HepG2 (cell line): ENCODE measurements at regions not wholly inside any gene's neighbourhood (a gene's known extent, or its start where the extent isn't known, plus 50 kb on each side); places are given as distances from the start of the nearest gene placed in this dataset.

Experiments
- ATAC-seq: fragments of 200-7000 bp; cut with Tn5 transposase; 3 replicates; pipeline ENCODE4 v1.9.1; 2020; ENCODE audit warnings: mild to moderate bottlenecking, moderate library complexity
- BruUV-seq: library from RNA; stranded (reverse); fragments of 400-500 nt; replicated peaks from 2 replicates; lab custom pipeline; 2021; lab: Mats Ljungman, UMichigan
- CTCF ChIA-PET: fragments of 300-600 bp; formaldehyde crosslinking; extraction: SDS; loops from one replicate; lab custom pipeline; 2021; ENCODE audit warnings: low total read pairs, inconsistent platforms, low intra/inter-chr PET ratio; lab: Yijun Ruan, JAX
- POLR2A ChIA-PET: fragments of 350-600 bp; sonication (Branson Sonifier 250); formaldehyde crosslinking; loops from one replicate; lab custom pipeline; 2020; ENCODE audit warnings: antibody characterized with exemption, inconsistent platforms; lab: Yijun Ruan, JAX
- DNase-seq: peaks from one replicate; pipeline ENCODE4 v3.0.0-alpha.2; 2015; ENCODE audit warnings: low spot score
- FAIRE-seq: peaks from 3 replicates; lab custom pipeline; 2011; peaks lifted over from hg19 to GRCh38; lab: Jason Lieb, UNC
- H2AFZ ChIP-seq: one replicate; pipeline ENCODE4 v1.6.1; 2011; ENCODE audit warnings: low read length, inconsistent platforms
- H3K27ac ChIP-seq: fragments of 300-600 bp; 3 replicates; pipeline ENCODE4 v1.8.0; 2011; ENCODE audit warnings: mixed run types, mild to moderate bottlenecking, mixed read lengths, low read length, inconsistent platforms; ENCODE audit not compliant: insufficient read depth; ENCODE audit errors: extremely low read length
- H3K27me3 ChIP-seq, 2 experiments: fragments of 200-600 bp in 1 of 2; 2 replicates in 1 of 2; 3 replicates in 1 of 2; pipeline versions ENCODE4 v1.6.0 to v1.8.0; 2011; ENCODE audit warnings: low read length in 2 of 2, mild to moderate bottlenecking in 2 of 2, moderate library complexity in 2 of 2, inconsistent platforms in 1 of 2; ENCODE audit not compliant: insufficient read depth in 2 of 2, control insufficient read depth in 1 of 2
- H3K36me3 ChIP-seq, 2 experiments: fragments of 200-600 bp in 1 of 2; replicated peaks in 1 of 2; 2 replicates in 1 of 2; 3 replicates in 1 of 2; pipeline versions ENCODE4 v1.5.1 to v1.8.0; 2011; ENCODE audit warnings: low read length in 2 of 2, inconsistent platforms in 1 of 2; ENCODE audit not compliant: insufficient read depth in 2 of 2, control insufficient read depth in 1 of 2
- H3K4me1 ChIP-seq: 2 replicates; pipeline ENCODE4 v1.5.1; 2012; ENCODE audit warnings: low read length, inconsistent platforms; ENCODE audit not compliant: insufficient read depth
- H3K4me2 ChIP-seq: 2 replicates; pipeline ENCODE4 v1.6.0; 2011; ENCODE audit warnings: low read depth, low read length, inconsistent platforms
- H3K4me3 ChIP-seq, 3 experiments: fragments of 200-600 bp in 1 of 3; sonication (generic), shearing (Covaris generic) in 1 of 3; replicated peaks in 1 of 3; 2 replicates each; pipeline ENCODE4 v1.5.1; 2011 to 2016; ENCODE audit warnings: low read length in 3 of 3, inconsistent platforms in 2 of 3, low read depth in 2 of 3, mild to moderate bottlenecking in 2 of 3, control low read depth in 1 of 3, mixed read lengths in 1 of 3; ENCODE audit not compliant: insufficient read depth in 1 of 3
- H3K79me2 ChIP-seq: one replicate; pipeline ENCODE4 v1.6.1; 2011; ENCODE audit warnings: low read length, inconsistent platforms; ENCODE audit not compliant: insufficient read depth
- H3K9ac ChIP-seq: 2 replicates; pipeline ENCODE4 v1.6.0; 2011; ENCODE audit warnings: mild to moderate bottlenecking, low read depth, low read length, inconsistent platforms; ENCODE audit not compliant: insufficient read depth
- H3K9me3 ChIP-seq: 2 replicates; pipeline ENCODE4 v1.5.1; 2012; ENCODE audit warnings: mild to moderate bottlenecking, low read length
- H4K20me1 ChIP-seq: 2 replicates; pipeline ENCODE4 v1.6.0; 2011; ENCODE audit warnings: inconsistent platforms, mild to moderate bottlenecking, low read length, moderate library complexity; ENCODE audit not compliant: insufficient read depth
- ARID2 ChIP-seq: sonication (generic); formaldehyde crosslinking; IDR thresholded peaks from 2 replicates; pipeline ENCODE4 v1.8.1; 2022; ENCODE audit warnings: mild to moderate bottlenecking, missing genetic modification reagents, borderline replicate concordance
- MEIS2 ChIP-seq: sonication (generic); formaldehyde crosslinking; IDR thresholded peaks from 2 replicates; pipeline ENCODE4 v1.9.0; 2021; ENCODE audit warnings: mild to moderate bottlenecking, missing genetic modification reagents
- SKI ChIP-seq: fragments of 450-650 bp; IDR thresholded peaks from one replicate; pipeline ENCODE4 v1.6.1; 2018; ENCODE audit warnings: mild to moderate bottlenecking; ENCODE audit not compliant: partially characterized antibody
- SP5 ChIP-seq: IDR thresholded peaks from 2 replicates; pipeline ENCODE4 v1.6.1; 2016; ENCODE audit warnings: low read depth, borderline replicate concordance
- SSRP1 ChIP-seq: IDR thresholded peaks from 2 replicates; pipeline ENCODE4 v1.6.1; 2016; ENCODE audit warnings: control low read depth
- ZNF367 ChIP-seq: sonication (generic); formaldehyde crosslinking; IDR thresholded peaks from 2 replicates; pipeline ENCODE4 v1.4.0; 2020; ENCODE audit warnings: missing genetic modification reagents, borderline replicate concordance
- ZNF484 ChIP-seq: sonication (generic); formaldehyde crosslinking; IDR thresholded peaks from 2 replicates; pipeline ENCODE4 v1.5.1; 2020; ENCODE audit warnings: mild to moderate bottlenecking, low read depth, missing genetic modification reagents, borderline replicate concordance
- ZNF614 ChIP-seq: IDR thresholded peaks from 2 replicates; pipeline ENCODE4 v1.6.1; 2018; ENCODE audit warnings: missing biosample characterization, missing genetic modification reagents, inconsistent platforms, borderline replicate concordance
- WGBS: methylation state at CpG from one replicate; pipeline ENCODE4 v1.1.6; 2017; ENCODE audit warnings: low lambda C conversion rate; 5-methylcytosine and 5-hydroxymethylcytosine counted together
- in situ Hi-C: cut with HindIII; loops from 2 replicates; pipeline ENCODE4 v1.10.0; 2017; ENCODE audit warnings: low pct_unique_long_range_greater_than_20kb; ENCODE audit not compliant: extremely low pct_ligation_motif_present
- intact Hi-C: fragments of 100-400 bp; cut with micrococcal nuclease; formaldehyde crosslinking; loops from one replicate; pipeline ENCODE4 v1.10.0; 2022; ENCODE audit not compliant: unreplicated experiment
- TF ChIP-seq, protein P1 (sequence below): sonication (generic); formaldehyde crosslinking; IDR thresholded peaks from 2 replicates; pipeline ENCODE4 v1.8.0; 2022; ENCODE audit warnings: low read depth, missing genetic modification reagents
- TF ChIP-seq, protein P2 (sequence below): sonication (generic); formaldehyde crosslinking; IDR thresholded peaks from 2 replicates; pipeline ENCODE4 v1.4.0; 2020; ENCODE audit warnings: missing genetic modification reagents
- TF ChIP-seq, protein P3 (sequence below): sonication (generic); formaldehyde crosslinking; IDR thresholded peaks from 2 replicates; pipeline ENCODE4 v1.5.1; 2020; ENCODE audit warnings: mild to moderate bottlenecking, missing genetic modification reagents, moderate library complexity
- TF ChIP-seq, protein P4 (sequence below): sonication (generic); formaldehyde crosslinking; IDR thresholded peaks from 2 replicates; pipeline ENCODE4 v1.4.0; 2020; ENCODE audit warnings: missing genetic modification reagents, mild to moderate bottlenecking, borderline replicate concordance

DNA sequence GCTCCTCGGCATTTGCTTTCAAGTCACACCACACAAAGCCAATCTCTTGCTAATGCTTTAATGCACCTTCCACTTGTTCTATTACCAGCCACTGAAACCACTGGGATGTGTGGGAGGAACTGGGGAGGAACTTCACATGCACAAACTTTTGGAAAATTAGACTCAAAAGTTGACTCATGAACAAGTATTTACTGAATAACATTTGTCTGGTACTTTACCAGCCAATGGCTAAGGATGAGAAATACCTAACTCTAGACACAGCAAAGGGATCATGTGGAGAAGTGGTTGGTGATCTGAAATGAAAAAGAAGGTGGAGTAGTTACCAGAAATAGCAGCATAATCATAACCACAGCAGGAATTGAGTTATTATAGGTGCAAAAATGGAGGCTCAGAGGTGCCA is 554.0 kb upstream of the NOX3 start (continued):
- TF ChIP-seq MEIS2 (CRISPR knock-in tag) (no peak), SP5 (CRISPR knock-in tag) (no peak), ZNF367 (CRISPR knock-in tag) (no peak)
- TF ChIP-seq, all 625 proteins: peak for 0

DNA sequence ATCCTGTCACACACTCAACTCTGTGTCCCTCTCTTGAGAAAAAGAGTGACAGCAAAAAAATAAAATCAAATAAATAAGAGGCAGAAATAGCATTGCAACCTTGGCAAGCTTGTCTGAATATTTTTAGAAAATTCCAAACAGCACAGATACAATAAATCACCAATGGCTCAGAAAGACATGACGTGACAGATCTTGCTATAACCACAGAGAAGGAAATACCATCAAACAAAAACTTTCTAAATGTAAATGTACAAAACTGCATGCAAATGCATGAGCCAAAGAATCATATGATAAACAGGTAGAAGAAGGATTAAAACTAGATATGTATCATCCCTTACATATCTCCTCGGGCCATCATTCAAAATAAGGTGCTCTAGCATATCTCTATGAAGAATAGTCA is 549.2 kb upstream of the NOX3 start:
- intact Hi-C loops (no loop called here), in situ Hi-C loops (no loop called here)
- Histone ChIP-seq H3K27ac (no peak overlapping the region), H3K27me3 (no peaks in the 10 kb centered on the region), H3K79me2 (no peaks in the 10 kb centered on the region), H3K4me1 (no peaks in the 10 kb centered on the region), H3K9me3 (no peaks in the 10 kb centered on the region), H3K4me2 (no peak overlapping the region), H4K20me1 (no peaks in the 10 kb centered on the region), H3K4me3 (no peak overlapping the region), H3K36me3 (no peaks in the 10 kb centered on the region), H2AFZ (no peak overlapping the region), H3K9ac (no peak overlapping the region)
- POLR2A ChIA-PET: no interaction called here
- ATAC-seq (no peak), FAIRE-seq (no peak), DNase-seq (no peak)
- WGBS: 4% methylated on average over 2 of the region's 2 CpGs
- BruUV-seq: no TSS peak
- CTCF ChIA-PET: no interaction called here
- TF ChIP-seq SKI (no peak), ZNF614 (CRISPR knock-in tag) (no peak), ARID2 (CRISPR knock-in tag) (no peak), ZNF484 (CRISPR knock-in tag) (no peak), SSRP1 (CRISPR knock-in tag) (no peak)
- TF ChIP-seq, protein P1, sequence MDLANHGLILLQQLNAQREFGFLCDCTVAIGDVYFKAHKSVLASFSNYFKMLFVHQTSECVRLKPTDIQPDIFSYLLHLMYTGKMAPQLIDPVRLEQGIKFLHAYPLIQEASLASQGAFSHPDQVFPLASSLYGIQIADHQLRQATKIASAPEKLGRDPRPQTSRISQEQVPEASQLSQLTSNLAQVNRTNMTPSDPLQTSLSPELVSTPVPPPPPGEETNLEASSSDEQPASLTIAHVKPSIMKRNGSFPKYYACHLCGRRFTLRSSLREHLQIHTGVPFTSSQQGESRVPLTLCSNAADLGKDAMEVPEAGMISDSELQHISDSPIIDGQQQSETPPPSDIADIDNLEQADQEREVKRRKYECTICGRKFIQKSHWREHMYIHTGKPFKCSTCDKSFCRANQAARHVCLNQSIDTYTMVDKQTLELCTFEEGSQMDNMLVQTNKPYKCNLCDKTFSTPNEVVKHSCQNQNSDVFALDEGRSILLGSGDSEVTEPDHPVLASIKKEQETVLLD: no peak
- TF ChIP-seq, protein P2, sequence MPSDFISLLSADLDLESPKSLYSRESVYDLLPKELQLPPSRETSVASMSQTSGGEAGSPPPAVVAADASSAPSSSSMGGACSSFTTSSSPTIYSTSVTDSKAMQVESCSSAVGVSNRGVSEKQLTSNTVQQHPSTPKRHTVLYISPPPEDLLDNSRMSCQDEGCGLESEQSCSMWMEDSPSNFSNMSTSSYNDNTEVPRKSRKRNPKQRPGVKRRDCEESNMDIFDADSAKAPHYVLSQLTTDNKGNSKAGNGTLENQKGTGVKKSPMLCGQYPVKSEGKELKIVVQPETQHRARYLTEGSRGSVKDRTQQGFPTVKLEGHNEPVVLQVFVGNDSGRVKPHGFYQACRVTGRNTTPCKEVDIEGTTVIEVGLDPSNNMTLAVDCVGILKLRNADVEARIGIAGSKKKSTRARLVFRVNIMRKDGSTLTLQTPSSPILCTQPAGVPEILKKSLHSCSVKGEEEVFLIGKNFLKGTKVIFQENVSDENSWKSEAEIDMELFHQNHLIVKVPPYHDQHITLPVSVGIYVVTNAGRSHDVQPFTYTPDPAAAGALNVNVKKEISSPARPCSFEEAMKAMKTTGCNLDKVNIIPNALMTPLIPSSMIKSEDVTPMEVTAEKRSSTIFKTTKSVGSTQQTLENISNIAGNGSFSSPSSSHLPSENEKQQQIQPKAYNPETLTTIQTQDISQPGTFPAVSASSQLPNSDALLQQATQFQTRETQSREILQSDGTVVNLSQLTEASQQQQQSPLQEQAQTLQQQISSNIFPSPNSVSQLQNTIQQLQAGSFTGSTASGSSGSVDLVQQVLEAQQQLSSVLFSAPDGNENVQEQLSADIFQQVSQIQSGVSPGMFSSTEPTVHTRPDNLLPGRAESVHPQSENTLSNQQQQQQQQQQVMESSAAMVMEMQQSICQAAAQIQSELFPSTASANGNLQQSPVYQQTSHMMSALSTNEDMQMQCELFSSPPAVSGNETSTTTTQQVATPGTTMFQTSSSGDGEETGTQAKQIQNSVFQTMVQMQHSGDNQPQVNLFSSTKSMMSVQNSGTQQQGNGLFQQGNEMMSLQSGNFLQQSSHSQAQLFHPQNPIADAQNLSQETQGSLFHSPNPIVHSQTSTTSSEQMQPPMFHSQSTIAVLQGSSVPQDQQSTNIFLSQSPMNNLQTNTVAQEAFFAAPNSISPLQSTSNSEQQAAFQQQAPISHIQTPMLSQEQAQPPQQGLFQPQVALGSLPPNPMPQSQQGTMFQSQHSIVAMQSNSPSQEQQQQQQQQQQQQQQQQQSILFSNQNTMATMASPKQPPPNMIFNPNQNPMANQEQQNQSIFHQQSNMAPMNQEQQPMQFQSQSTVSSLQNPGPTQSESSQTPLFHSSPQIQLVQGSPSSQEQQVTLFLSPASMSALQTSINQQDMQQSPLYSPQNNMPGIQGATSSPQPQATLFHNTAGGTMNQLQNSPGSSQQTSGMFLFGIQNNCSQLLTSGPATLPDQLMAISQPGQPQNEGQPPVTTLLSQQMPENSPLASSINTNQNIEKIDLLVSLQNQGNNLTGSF: no peak
- TF ChIP-seq, protein P3, sequence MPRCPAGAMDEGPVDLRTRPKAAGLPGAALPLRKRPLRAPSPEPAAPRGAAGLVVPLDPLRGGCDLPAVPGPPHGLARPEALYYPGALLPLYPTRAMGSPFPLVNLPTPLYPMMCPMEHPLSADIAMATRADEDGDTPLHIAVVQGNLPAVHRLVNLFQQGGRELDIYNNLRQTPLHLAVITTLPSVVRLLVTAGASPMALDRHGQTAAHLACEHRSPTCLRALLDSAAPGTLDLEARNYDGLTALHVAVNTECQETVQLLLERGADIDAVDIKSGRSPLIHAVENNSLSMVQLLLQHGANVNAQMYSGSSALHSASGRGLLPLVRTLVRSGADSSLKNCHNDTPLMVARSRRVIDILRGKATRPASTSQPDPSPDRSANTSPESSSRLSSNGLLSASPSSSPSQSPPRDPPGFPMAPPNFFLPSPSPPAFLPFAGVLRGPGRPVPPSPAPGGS: no peak
- TF ChIP-seq, protein P4, sequence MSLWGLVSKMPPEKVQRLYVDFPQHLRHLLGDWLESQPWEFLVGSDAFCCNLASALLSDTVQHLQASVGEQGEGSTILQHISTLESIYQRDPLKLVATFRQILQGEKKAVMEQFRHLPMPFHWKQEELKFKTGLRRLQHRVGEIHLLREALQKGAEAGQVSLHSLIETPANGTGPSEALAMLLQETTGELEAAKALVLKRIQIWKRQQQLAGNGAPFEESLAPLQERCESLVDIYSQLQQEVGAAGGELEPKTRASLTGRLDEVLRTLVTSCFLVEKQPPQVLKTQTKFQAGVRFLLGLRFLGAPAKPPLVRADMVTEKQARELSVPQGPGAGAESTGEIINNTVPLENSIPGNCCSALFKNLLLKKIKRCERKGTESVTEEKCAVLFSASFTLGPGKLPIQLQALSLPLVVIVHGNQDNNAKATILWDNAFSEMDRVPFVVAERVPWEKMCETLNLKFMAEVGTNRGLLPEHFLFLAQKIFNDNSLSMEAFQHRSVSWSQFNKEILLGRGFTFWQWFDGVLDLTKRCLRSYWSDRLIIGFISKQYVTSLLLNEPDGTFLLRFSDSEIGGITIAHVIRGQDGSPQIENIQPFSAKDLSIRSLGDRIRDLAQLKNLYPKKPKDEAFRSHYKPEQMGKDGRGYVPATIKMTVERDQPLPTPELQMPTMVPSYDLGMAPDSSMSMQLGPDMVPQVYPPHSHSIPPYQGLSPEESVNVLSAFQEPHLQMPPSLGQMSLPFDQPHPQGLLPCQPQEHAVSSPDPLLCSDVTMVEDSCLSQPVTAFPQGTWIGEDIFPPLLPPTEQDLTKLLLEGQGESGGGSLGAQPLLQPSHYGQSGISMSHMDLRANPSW (CRISPR knock-in tag): no peak
